Epidermal melanocyte (primary cell): ENCODE measurements at regions not wholly inside any gene's neighbourhood (a gene's known extent, or its start where the extent isn't known, plus 50 kb on each side); places are given as distances from the start of the nearest gene placed in this dataset.

Source experiments
- DNase-seq: peaks from one replicate; pipeline ENCODE4 v3.0.0; 2011; ENCODE audit warnings: low spot score; ENCODE audit not compliant: insufficient read length

DNA sequence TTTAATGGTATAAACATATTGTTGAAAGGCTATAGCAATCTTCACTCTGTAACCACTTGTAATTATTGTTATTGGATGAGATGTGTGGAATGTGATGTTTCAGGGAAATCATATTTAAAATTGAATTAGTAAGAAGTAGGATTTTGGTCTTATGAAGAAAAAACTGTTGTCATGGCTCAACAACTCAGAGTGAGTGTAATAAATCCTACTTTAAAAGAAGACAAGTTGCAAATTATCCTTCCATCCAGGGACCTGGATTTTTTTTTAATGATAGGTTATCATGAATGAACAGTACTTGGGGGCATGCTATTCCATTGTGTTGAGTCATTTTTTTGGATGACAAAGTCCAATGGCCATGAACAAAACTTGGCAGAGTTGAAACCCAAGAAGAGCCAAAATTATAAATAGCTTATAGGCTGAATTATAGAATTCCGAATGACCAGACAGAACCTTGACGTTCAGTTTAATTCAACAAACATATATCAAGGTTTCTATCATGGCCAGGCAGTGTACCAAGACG is 625.5 kb upstream of the ZNF717 start:
- no peak for DNase-seq

DNA sequence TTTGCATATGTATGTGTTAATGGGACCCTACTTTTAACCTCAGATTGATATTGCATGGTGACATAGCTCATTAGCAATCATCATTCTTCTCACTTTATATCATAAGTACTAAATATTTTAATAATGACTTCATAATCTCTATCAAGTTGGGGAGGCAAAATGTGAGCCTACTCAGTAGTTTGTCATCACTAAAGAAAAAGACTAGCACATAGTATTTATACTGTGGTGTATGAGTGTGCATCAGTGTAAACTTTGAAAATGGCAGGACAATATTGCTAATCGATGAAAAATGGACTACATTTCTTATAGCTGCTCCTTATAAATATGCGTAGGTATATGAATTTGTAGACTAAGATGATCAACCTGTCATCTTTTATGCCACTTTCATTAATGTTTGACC is 624.5 kb upstream of the ROBO2 start:
- DNase-seq = no peak

DNA sequence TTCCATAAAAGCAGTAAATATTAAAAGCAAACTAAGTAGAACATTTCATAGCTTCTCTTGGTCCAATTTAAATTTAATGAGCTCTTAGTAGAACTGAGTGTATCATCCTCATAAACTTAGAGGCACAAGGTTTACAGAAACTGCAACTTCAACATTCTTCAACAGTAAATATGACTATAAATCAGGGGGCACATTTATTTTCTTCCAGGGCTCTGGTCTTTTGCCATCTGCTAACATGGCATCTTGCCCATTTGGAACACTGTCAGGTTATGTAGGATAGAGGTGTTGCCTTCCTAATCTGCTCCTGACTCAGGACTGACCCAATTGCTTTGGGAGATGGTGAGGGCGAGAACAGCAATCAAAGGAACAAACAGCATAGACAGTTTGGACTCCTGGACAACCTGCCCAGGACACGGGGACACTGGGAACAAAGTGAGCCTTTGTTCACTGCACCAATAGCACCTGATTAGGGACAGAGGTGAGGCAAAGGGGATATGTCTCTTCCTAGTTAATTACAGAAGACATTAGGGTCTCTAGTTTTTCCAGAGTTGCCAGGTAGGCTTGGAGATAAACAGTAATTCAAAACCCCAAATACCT is 610.2 kb upstream of the ROBO2 start:
- no peak for DNase-seq

DNA sequence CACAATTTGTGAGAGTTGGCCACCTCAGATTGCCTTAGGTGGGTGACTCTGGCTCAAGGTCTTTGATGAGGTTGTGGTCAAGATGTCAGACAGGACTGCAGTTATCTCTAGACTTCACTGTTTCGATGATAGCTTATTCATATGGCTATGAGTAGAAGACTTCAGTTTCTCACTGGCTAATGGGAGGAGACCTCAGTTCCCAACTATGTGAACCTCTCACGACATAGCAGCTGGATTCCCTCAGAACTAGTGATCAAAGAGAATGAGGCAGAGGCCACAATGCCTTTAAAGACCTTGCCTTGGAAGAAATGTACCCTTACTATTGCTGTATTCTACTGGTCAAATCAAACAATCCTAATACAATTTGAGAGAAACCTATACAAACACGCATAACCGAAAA is 607.5 kb upstream of the ROBO2 start:
- DNase-seq = no peak

DNA sequence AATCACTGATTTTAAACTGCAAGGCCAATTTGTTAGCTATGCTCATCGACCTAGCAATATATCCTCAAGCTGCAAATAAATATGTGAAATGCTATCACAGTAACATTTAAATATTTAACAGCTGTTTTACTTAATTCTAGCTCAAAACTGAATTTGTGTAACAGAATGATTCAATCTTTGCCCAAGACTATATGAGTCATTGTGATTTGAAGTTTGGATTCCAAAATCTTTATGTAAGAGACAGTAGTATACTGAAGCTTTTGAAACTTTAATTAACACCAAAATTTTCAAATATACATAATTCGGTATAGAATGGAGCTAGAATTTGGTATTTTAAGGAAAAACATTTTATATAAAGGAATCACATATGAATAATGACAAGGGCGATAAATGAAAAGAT is 603.0 kb upstream of the ROBO2 start:
- DNase-seq = no peak

DNA sequence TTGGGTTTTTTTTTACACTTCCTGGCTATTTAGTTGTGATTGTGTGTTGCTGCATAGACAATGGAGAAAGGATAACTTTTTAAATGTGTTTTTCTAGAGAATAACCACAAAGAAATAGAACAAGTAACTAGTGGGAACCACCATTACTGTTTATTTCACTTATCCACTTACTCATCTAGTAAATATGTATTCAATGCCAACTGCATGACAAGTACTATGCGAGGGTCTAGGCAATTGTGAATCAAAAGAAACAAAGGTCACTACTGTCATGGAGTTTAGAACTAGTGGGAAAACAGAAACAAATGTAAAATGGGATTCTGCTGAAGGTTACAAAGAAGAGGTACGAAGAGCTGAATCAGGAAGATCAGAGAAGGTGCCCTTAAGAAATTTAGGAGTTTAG is 600.9 kb upstream of the ROBO2 start:
- DNase-seq = no peak

DNA sequence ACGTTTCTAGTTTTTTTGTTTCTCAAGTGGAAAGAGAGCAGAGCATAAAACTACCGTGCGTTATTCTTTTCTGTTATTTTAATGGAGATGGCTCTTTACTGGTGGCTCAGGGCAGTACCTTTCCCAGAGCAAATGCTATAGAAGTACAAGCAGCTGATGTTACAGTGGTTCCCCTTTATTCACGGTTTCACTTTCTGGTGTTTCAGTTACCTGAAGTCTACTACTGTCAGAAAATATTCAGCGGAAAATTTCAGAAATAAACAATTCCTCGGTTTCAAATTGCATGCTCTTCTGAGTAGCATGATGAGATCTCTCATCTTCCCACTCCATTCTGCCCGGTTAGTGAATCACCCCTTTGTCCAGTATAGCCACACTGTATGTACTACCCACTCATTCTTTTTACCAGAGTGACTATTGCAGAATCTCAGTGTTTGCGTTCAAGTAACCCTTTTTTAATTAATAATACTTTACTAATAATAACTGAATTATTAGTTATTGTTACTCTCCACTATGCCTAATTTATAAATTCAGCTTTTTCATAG is 597.5 kb upstream of the ROBO2 start:
- no peak for DNase-seq

DNA sequence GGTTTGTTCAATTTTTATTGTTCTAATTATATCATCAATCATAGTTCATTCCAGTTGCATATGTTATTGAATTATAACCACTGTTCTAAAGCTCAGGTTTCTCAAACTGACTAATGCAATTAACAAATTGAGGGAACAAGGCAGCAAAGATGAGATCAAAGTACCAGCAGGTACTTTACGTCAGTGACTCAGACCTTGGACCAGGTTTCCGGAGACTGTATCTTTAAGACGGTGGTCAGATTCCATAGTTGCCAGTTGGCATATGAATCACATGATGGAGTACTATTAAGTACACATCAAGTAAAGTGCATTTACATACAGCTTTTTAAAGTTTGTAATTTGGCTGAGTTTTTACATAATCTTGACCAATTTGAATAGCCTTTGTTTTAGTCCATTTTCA is 583.6 kb upstream of the ROBO2 start:
- DNase-seq = no peak

DNA sequence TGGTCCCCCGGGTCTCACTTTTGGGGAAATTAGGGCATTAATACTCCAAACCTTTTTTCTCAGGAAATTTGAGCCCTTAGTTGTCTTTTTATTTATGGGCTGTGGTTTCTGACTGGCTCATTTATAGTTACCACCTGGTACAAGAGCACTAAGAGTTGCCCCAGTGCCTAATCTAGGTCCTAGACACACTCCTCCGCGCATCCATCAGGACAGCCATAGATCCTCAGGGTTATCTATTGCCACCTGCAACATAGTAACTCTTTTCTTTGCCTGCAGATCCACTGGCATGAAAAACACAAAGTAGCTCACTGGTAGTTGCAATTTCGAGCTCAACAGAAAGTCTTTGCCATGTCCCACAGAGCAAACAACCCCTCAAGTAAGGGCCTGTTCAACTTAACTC is 576.4 kb upstream of the ROBO2 start:
- DNase-seq = no peak

DNA sequence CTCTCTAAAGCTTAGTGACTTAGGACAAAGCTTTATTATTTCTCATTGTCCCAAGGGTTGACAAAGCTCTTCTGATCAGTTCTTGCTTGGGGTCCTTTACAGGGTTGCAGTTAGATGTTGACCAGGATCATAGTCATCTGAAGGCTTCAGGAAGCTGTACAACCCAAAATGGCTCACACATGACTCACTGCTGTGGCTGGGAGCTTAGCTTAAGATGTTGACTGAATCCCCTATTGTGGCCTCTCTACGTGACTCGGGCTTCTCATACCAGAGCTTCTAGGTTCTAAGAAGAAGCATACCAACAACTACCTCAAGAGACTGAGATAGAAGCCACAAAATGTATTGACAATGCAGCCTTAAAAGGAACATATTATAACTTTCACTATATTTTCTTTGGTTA is 569.6 kb upstream of the ROBO2 start:
- no peak for DNase-seq

DNA sequence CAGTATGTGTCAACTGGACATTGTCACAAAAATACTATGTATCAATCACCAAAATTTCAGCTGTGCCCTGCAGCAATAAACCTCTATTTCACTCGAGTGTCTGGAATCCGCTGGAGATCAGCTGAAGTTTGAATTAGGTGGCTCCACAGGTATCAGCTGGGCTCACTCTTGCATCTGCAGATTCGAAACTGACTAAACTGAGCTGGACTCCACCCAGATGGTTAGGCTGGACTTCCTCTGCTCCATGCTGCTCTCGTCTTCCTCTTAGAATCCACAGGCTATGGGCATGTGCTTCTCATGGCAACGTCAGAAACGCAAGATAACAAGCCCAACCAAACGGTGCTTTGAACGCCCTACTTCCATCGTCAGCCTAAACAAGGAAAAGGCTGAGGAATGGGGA is 565.3 kb upstream of the ROBO2 start:
- no peak for DNase-seq

DNA sequence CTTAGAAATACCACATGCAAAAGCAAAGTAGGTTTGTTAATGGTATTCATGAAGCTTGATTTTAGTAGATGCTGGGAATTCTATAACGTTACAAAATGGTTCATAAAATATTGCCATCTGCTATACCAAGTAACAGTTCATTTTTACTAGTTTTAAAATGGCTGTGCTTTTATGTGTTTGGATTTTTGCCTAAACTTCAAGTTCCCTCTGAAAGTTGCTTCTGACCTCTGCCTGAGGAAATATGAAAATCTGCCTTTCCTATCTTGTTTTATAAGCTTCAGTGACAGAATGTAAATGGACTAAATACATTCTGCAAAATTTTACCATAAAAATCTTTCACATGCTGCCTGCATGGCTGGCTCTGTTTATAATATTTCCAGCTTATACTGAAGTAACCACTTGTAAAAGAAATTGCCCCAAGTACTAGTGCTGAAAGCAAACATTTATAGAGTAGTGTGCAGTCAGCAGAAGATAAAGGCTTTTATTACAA is 560.7 kb upstream of the ROBO2 start:
- DNase-seq = no peak

DNA sequence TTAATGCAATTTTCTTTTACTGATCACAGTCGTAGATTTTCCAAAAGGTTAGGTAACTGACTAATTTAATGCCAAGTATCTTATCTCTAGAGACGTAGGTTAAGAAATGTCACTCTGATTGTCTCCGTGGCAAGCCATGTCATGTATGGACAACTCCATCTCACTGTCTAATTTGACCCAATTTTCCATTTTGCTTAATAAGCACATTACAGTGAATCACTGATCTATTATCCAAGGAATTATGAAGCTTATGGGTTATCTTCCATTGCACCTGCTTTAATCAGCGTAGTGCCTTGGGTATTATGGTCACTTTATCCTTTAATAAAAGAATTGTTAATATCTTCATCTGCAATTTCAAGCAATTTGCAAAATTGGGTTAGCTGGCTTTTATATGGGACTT is 557.4 kb upstream of the ROBO2 start:
- DNase-seq = no peak

DNA sequence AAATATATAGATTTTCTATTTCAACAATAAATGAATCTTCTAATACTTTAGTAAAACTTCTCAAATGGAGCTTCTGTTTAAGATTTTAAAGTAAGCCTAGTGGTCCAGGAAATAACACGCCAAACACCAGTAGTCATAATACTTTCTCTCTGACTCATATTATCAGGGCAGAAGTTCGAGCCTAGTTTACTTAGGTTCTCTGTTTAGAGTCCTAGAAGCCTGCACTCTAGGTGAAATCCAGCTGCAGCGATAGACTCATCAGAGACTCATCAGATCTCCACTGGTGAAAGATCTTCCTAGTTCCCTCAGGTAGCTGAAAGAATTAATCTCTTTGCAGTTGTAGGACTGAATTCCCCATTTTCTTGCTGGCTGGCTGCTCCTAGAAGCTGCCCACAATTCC is 552.5 kb upstream of the ROBO2 start:
- no peak for DNase-seq

DNA sequence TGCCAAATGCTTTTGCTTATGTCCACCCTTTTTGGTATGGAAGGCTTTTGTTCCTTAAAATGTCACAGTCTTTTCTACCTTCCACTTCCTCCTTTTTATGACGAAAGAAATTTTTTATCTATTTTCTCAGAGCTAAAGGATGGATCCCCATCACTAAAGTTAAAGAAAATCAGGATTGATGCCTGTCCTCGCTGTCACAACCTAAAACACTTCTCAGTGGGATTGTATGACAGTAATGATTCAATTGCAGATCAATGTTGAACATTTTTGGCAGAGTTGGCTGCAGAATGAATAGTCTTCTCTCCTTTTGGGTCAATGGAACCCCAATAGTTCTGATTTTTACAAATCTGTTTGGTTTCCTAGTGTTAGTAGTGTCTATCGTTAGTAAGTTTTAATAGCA is 549.8 kb upstream of the ROBO2 start:
- DNase-seq = no peak

DNA sequence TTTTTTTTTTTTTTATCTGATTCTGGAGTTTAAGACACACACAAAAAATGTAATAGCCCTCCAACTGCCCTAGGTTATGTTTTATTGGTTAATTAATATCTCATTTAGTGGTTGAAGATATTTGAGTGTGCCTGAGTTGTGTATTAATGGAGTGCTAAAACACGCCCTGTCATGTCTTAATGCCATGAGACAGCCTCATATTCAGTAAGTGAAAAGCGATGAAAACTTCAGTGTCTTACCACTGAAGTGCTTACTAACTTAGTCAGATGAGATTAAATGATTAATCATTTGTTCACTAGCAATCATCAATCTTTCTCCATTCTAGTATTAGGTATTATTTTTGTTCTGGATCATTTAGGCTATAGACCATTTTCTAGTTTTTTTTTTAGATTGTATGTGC is 544.7 kb upstream of the ROBO2 start:
- DNase-seq = no peak

DNA sequence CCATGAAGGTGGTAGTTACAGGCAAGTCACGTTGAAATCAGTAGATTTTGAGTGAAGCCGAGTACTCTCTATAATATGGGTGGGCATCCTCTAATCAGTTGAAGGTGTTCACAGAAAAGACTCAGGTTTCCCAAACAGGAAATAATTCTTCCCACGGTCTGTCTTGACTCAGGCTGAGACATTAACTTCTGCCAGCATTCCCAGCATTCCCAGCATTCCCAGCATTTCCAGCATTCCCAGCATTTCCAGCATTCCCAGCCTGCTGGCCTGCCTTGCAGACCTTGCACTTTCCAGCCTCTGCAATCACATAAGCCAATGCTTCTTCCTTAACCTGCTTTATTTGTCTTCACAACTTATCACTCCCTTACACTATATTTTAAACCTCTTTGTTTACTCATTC is 542.3 kb upstream of the ROBO2 start:
- no peak for DNase-seq

DNA sequence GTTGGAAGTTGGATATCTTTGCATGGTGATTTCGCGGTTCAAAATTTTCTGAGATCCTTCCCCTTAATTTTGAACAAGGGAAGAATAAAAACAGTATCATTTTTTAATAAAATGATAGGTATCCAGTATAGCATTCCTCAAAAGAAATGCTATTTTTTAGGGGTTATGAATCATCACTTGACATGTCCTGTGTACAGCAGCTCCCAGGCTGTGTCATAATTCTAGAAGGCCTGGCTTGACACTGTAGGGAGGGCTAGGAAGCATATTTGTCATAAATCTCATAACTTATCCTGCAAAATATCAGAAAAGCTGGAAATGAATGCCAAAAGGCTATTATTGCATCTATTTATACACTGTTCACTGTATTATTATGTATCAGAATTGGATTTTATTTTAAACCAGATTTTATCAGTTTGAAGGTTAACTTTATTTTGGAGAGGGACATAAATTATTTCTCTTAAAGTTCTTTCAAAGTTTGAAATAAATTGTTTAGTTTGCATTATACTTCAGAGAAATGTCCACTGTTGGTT is 539.1 kb upstream of the ROBO2 start:
- DNase-seq = no peak

DNA sequence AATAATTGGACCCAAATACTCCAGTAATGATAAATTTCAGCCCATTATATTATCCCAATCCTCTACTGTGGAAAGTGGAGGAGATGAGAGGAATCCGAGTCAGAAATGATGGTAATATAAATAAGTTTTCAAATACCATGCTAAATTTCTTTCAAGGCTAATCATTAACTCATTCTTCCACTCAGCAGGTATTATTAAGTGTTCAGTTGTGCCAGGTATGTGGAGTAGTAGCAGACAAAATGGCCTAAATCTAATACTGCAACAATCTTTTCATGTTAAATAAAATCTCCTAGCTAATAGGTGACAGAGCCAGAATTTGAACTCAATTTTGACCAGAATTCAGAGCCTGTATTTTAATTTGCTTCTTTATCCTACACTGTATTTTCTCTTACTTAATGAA is 538.6 kb upstream of the ROBO2 start:
- DNase-seq = no peak

DNA sequence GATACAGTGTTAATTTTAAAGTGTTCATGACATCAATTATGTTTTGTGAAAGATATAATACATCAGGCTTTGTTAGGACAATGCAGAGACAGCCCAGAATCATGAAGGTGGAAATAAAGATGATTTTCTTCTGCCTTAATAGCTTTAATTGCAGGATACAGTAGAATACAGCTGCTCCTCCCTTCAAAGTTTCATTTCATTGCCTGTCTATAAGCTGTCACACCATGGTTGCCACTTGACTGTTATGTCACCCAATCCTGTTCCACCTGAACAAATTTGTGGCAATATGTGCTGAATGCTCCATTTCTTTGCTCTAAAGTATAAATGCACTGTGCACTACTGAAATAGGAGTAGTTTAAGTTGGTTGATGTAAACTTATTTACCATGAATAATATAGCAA is 537.8 kb upstream of the ROBO2 start:
- DNase-seq = no peak

DNA sequence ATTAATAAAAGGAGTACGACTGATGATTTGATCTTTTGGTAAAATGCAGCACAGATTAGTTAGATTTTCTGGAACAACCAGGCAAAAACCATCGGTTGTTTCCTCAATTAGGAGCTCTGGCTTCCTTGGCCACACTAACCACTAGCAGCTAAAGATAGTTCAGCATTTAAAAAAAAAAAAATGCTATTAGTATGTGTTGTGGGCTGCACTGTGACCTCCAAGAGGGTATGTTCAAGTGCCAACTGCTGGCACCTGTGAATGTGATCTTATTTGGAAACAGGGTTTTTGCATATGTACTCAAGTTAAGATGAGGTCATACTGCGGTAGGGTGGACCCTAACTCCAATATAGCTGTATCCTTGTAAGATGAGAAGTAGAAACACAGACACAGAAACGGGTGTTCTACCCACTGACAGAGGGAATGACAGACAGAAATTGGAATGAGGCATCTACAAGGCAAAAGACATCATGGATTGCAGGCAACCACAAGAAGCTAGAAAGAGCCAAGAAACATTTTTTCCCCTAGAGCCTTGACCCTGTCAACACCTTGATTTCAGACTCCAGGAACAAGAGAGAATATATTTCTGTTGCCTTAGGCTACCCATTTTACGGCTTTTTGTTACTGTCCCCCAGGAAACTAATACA is 534.6 kb upstream of the ROBO2 start:
- DNase-seq = no peak

DNA sequence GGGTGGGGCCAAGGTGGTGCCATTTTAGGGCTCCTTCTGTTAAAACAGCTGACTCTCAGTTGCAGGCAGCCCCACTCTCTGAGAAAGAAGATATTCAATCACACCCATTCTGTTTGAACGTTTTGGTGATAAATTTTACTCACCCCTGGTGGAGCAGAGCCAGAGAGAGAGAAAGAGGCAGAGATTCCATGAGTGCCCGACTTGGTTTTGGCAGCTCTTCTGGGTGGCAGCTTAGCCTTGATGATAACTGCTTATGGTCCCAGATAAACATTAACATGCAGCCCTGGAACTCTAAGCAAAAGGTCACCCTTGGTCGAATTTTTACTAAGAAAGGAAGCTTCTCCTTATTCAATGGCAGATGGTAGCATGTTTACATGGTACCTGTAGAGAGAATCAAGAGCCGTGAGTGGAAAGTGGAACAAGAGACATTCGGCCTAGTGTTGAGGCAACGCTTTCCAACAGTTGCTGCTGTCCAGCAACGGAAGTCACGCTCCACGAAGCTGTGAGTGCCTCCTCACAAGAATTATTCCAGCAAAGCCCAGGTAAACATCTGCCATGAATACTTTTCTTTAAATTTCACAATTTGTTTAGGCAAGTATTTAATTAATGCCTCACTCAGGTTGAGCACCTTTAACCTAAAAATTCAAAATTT is 530.6 kb upstream of the ROBO2 start:
- no peak for DNase-seq
